Activated T-helper 17 cell treated with anti-CD3 and anti-CD28 coated beads, Interleukin-2, amount 50 U/mL, for 72 hours (primary cell): ENCODE measurements at regions not wholly inside any gene's neighbourhood (a gene's known extent, or its start where the extent isn't known, plus 50 kb on each side); places are given as distances from the start of the nearest gene placed in this dataset.
"Not testable (repeated sequence)": the region's sequence is repeated elsewhere in the genome, so short reads cannot be mapped to it uniquely, and the experiment has no call there.

Experiments used
- ATAC-seq: fragments of 150-1000 bp; cut with Tn5 transposase; replicated peaks from 2 replicates; pipeline ENCODE4 v1.10.0; 2021; ENCODE audit warnings: mild to moderate bottlenecking, moderate library complexity
- H3K27ac Mint-ChIP-seq: one replicate; pipeline ENCODE4 v1.8.0; 2022; ENCODE audit warnings: mixed read lengths
- H3K27me3 Mint-ChIP-seq: one replicate; pipeline ENCODE4 v1.8.0; 2022; ENCODE audit warnings: mixed read lengths
- H3K36me3 Mint-ChIP-seq: one replicate; pipeline ENCODE4 v1.8.0; 2022; ENCODE audit warnings: low read depth, mild to moderate bottlenecking, mixed read lengths
- H3K4me1 Mint-ChIP-seq: one replicate; pipeline ENCODE4 v1.8.0; 2022; ENCODE audit warnings: mixed read lengths
- H3K4me3 Mint-ChIP-seq: one replicate; pipeline ENCODE4 v1.8.0; 2022; ENCODE audit warnings: mild to moderate bottlenecking, mixed read lengths
- H3K9me3 Mint-ChIP-seq: one replicate; pipeline ENCODE4 v1.8.0; 2022; ENCODE audit warnings: mixed read lengths

GRCh38 chr18:4961121-4961909, 235.7 kb downstream of the AKAIN1 start:
- Mint-ChIP-seq H3K36me3 (no peaks in the 10 kb centered on the region), H3K4me3 (no peak overlapping the region), H3K27me3 (no peaks in the 10 kb centered on the region), H3K9me3 (peaks cover 17% of the 10 kb centered on the region), H3K4me1 (no peaks in the 10 kb centered on the region), H3K27ac (no peak overlapping the region)
- no peak for ATAC-seq

GRCh38 chr18:4960578-4960977, 236.5 kb downstream of the AKAIN1 start:
- ATAC-seq = no peak
- Mint-ChIP-seq H3K27me3 (no peaks in the 10 kb centered on the region), H3K4me3 (no peak overlapping the region), H3K9me3 (peaks cover 18% of the 10 kb centered on the region), H3K4me1 (no peaks in the 10 kb centered on the region), H3K27ac (no peak overlapping the region), H3K36me3 (no peaks in the 10 kb centered on the region)

- Mint-ChIP-seq H3K27me3 (no peaks in the 10 kb centered on the region), H3K36me3 (no peaks in the 10 kb centered on the region), H3K4me3 (no peak overlapping the region), H3K9me3 (peaks cover 13% of the 10 kb centered on the region), H3K27ac (no peak overlapping the region), H3K4me1 (no peaks in the 10 kb centered on the region)
- no peak for ATAC-seq
Observed at GRCh38 chr18:4931209-4931608, 265.8 kb downstream of the AKAIN1 start.

- H3K27ac Mint-ChIP-seq = no peak overlapping the region
- ATAC-seq = no peak
- H3K27me3 Mint-ChIP-seq = no peaks in the 10 kb centered on the region
- H3K4me1 Mint-ChIP-seq = no peaks in the 10 kb centered on the region
- H3K36me3 Mint-ChIP-seq = no peaks in the 10 kb centered on the region
- no peak overlapping the region for H3K4me3 Mint-ChIP-seq
- peaks cover 13% of the 10 kb centered on the region for H3K9me3 Mint-ChIP-seq
Observed at GRCh38 chr18:4921548-4921947, 275.5 kb downstream of the AKAIN1 start.

- not testable (repeated sequence) for H3K9me3 Mint-ChIP-seq, H3K27me3 Mint-ChIP-seq, H3K27ac Mint-ChIP-seq, ATAC-seq, H3K4me3 Mint-ChIP-seq, H3K4me1 Mint-ChIP-seq, H3K36me3 Mint-ChIP-seq
Observed at GRCh38 chr18:4917509-4917908, 279.5 kb downstream of the AKAIN1 start.

GRCh38 chr18:4908328-4908727, 288.7 kb downstream of the AKAIN1 start:
- Mint-ChIP-seq H3K27me3 (no peaks in the 10 kb centered on the region), H3K9me3 (peaks cover 6% of the 10 kb centered on the region), H3K4me3 (no peak overlapping the region), H3K36me3 (no peaks in the 10 kb centered on the region), H3K4me1 (no peaks in the 10 kb centered on the region), H3K27ac (no peak overlapping the region)
- ATAC-seq = no peak

GRCh38 chr18:4906856-4907255, 290.2 kb downstream of the AKAIN1 start:
- ATAC-seq = no peak
- no peaks in the 10 kb centered on the region for H3K36me3 Mint-ChIP-seq

GRCh38 chr18:4888251-4889040, 308.6 kb downstream of the AKAIN1 start:
- no peaks in the 10 kb centered on the region for H3K4me1 Mint-ChIP-seq
- H3K36me3 Mint-ChIP-seq = no peaks in the 10 kb centered on the region
- H3K27ac Mint-ChIP-seq = no peak overlapping the region
- ATAC-seq = no peak
- H3K9me3 Mint-ChIP-seq = peaks cover 8% of the 10 kb centered on the region
- H3K27me3 Mint-ChIP-seq = no peaks in the 10 kb centered on the region
- no peak overlapping the region for H3K4me3 Mint-ChIP-seq

More at GRCh38 chr18:4906856-4907255, 290.2 kb downstream of the AKAIN1 start:
- Mint-ChIP-seq H3K27ac (no peak overlapping the region), H3K4me3 (no peak overlapping the region), H3K9me3 (peaks cover 5% of the 10 kb centered on the region), H3K27me3 (no peaks in the 10 kb centered on the region), H3K4me1 (no peaks in the 10 kb centered on the region)

GRCh38 chr18:4878480-4878879, 318.6 kb downstream of the AKAIN1 start:
- H3K36me3 Mint-ChIP-seq = no peaks in the 10 kb centered on the region
- H3K9me3 Mint-ChIP-seq = peaks cover 4% of the 10 kb centered on the region
- H3K27ac Mint-ChIP-seq = no peak overlapping the region
- no peak for ATAC-seq
- no peaks in the 10 kb centered on the region for H3K4me1 Mint-ChIP-seq
- no peaks in the 10 kb centered on the region for H3K27me3 Mint-ChIP-seq
- H3K4me3 Mint-ChIP-seq = no peak overlapping the region

GRCh38 chr18:4871197-4871596, 325.9 kb downstream of the AKAIN1 start:
- H3K27me3 Mint-ChIP-seq = no peaks in the 10 kb centered on the region

GRCh38 chr18:4870177-4870773, 326.8 kb downstream of the AKAIN1 start:
- H3K36me3 Mint-ChIP-seq = no peaks in the 10 kb centered on the region
- no peaks in the 10 kb centered on the region for H3K27me3 Mint-ChIP-seq
- no peak overlapping the region for H3K27ac Mint-ChIP-seq
- H3K4me3 Mint-ChIP-seq = no peak overlapping the region
- H3K9me3 Mint-ChIP-seq = peaks cover 13% of the 10 kb centered on the region
- H3K4me1 Mint-ChIP-seq = no peaks in the 10 kb centered on the region
- ATAC-seq = peak; percentile 50

More at GRCh38 chr18:4871197-4871596, 325.9 kb downstream of the AKAIN1 start:
- Mint-ChIP-seq H3K36me3 (no peaks in the 10 kb centered on the region), H3K27ac (no peak overlapping the region), H3K9me3 (peaks cover 10% of the 10 kb centered on the region), H3K4me1 (no peaks in the 10 kb centered on the region), H3K4me3 (no peak overlapping the region)
- ATAC-seq = no peak

GRCh38 chr18:4869155-4869554, 327.9 kb downstream of the AKAIN1 start:
- Mint-ChIP-seq H3K36me3 (no peaks in the 10 kb centered on the region), H3K27me3 (no peaks in the 10 kb centered on the region)

GRCh38 chr18:4858379-4859127, 338.5 kb downstream of the AKAIN1 start:
- H3K27me3 Mint-ChIP-seq = no peaks in the 10 kb centered on the region
- H3K9me3 Mint-ChIP-seq = peaks cover 9% of the 10 kb centered on the region
- H3K36me3 Mint-ChIP-seq = no peaks in the 10 kb centered on the region
- H3K27ac Mint-ChIP-seq = no peak overlapping the region
- no peak for ATAC-seq
- H3K4me3 Mint-ChIP-seq = no peak overlapping the region
- no peaks in the 10 kb centered on the region for H3K4me1 Mint-ChIP-seq

More at GRCh38 chr18:4869155-4869554, 327.9 kb downstream of the AKAIN1 start:
- Mint-ChIP-seq H3K9me3 (peaks cover 14% of the 10 kb centered on the region), H3K4me1 (no peaks in the 10 kb centered on the region), H3K27ac (no peak overlapping the region), H3K4me3 (no peak overlapping the region)
- no peak for ATAC-seq

GRCh38 chr18:4854671-4855070, 342.4 kb downstream of the AKAIN1 start:
- Mint-ChIP-seq H3K4me3 (no peak overlapping the region), H3K9me3 (peaks cover 4% of the 10 kb centered on the region), H3K4me1 (no peaks in the 10 kb centered on the region), H3K36me3 (no peaks in the 10 kb centered on the region), H3K27ac (no peak overlapping the region), H3K27me3 (no peaks in the 10 kb centered on the region)
- ATAC-seq = no peak
